OCI-LY7 (cell line): ENCODE measurements at regions not wholly inside any gene's neighbourhood (a gene's known extent, or its start where the extent isn't known, plus 50 kb on each side); places are given as distances from the start of the nearest gene placed in this dataset.

ENCODE experiments used
- BruUV-seq: library from RNA; stranded (reverse); fragments of 400-500 nt; replicated peaks from 2 replicates; lab custom pipeline; 2021; lab: Mats Ljungman, UMichigan
- CTCF ChIA-PET: fragments of 300-600 bp; sonication (Branson Sonifier 250); formaldehyde crosslinking; loops from one replicate; lab custom pipeline; 2022; ENCODE audit warnings: antibody characterized with exemption; ENCODE audit not compliant: unreplicated experiment; lab: Charles Lee
- POLR2A ChIA-PET: fragments of 300-600 bp; sonication (Branson Sonifier 250); formaldehyde crosslinking; loops from one replicate; lab custom pipeline; 2022; ENCODE audit warnings: antibody characterized with exemption; lab: Charles Lee
- DNase-seq: peaks from one replicate; pipeline ENCODE4 v3.0.0-alpha.2; 2015; ENCODE audit warnings: low spot score
- H2AFZ ChIP-seq: fragments of 200-600 bp; sonication (generic), shearing (Covaris generic); 2 replicates; pipeline ENCODE4 v1.6.1; 2014; ENCODE audit warnings: mild to moderate bottlenecking, antibody characterized with exemption, low read length, moderate library complexity
- H3K27ac ChIP-seq: fragments of 200-600 bp; sonication (generic); 2 replicates; pipeline ENCODE4 v1.5.1; 2014; ENCODE audit warnings: mixed run types, low read depth, mild to moderate bottlenecking, moderate library complexity, low read length, inconsistent platforms; ENCODE audit not compliant: poor library complexity, severe bottlenecking
- H3K36me3 ChIP-seq: fragments of 200-600 bp; sonication (generic); 2 replicates; pipeline ENCODE4 v1.6.1; 2014; ENCODE audit warnings: mild to moderate bottlenecking, antibody characterized with exemption, low read length, moderate library complexity, mixed read lengths; ENCODE audit not compliant: insufficient read depth
- H3K4me1 ChIP-seq: fragments of 200-600 bp; sonication (generic); 2 replicates; pipeline ENCODE4 v1.5.1; 2014; ENCODE audit warnings: mild to moderate bottlenecking, low read length; ENCODE audit not compliant: insufficient read depth, poor library complexity, severe bottlenecking
- H3K4me2 ChIP-seq: fragments of 200-600 bp; sonication (generic); 2 replicates; pipeline ENCODE4 v1.6.1; 2014; ENCODE audit warnings: mild to moderate bottlenecking, low read length
- H3K4me3 ChIP-seq: fragments of 200-600 bp; sonication (generic); 2 replicates; pipeline ENCODE4 v1.5.1; 2014; ENCODE audit warnings: mild to moderate bottlenecking, low read depth, low read length; ENCODE audit not compliant: poor library complexity, severe bottlenecking
- H3K79me2 ChIP-seq: fragments of 200-600 bp; sonication (generic); 2 replicates; pipeline ENCODE4 v1.6.1; 2016; ENCODE audit warnings: low read depth, mild to moderate bottlenecking, low read length, moderate library complexity, mixed read lengths; ENCODE audit not compliant: insufficient read depth
- H3K9me2 ChIP-seq: fragments of 200-600 bp; sonication (generic); 2 replicates; pipeline ENCODE4 v1.6.1; 2016; ENCODE audit warnings: mild to moderate bottlenecking, low read length, mixed read lengths; ENCODE audit not compliant: insufficient read depth
- H3K9me3 ChIP-seq: fragments of 200-600 bp; sonication (generic); 2 replicates; pipeline ENCODE4 v1.6.1; 2014; ENCODE audit warnings: mild to moderate bottlenecking, mixed run types, low read length, mixed read lengths
- H4K20me1 ChIP-seq: fragments of 200-600 bp; sonication (generic); 2 replicates; pipeline ENCODE4 v1.6.1; 2014; ENCODE audit warnings: mild to moderate bottlenecking, antibody characterized with exemption, low read length, moderate library complexity, mixed read lengths; ENCODE audit not compliant: insufficient read depth
- EZH2phosphoT487 ChIP-seq: fragments of 200-600 bp; sonication (generic); IDR thresholded peaks from 2 replicates; pipeline ENCODE4 v1.6.1; 2018; ENCODE audit warnings: low read depth, borderline replicate concordance, mild to moderate bottlenecking, mixed run types, antibody characterized with exemption, low read length, moderate library complexity, mixed read lengths
- intact Hi-C: fragments of 100-400 bp; cut with micrococcal nuclease; formaldehyde crosslinking; loops from one replicate; pipeline ENCODE4 v1.10.0; 2022; ENCODE audit not compliant: unreplicated experiment
- TF ChIP-seq, protein P1 (sequence below): fragments of 200-600 bp; sonication (generic); conservative IDR thresholded peaks from 2 replicates; pipeline ENCODE4 v1.5.1; 2014; ENCODE audit warnings: mild to moderate bottlenecking, antibody characterized with exemption, low read length, moderate library complexity, mixed read lengths

DNA sequence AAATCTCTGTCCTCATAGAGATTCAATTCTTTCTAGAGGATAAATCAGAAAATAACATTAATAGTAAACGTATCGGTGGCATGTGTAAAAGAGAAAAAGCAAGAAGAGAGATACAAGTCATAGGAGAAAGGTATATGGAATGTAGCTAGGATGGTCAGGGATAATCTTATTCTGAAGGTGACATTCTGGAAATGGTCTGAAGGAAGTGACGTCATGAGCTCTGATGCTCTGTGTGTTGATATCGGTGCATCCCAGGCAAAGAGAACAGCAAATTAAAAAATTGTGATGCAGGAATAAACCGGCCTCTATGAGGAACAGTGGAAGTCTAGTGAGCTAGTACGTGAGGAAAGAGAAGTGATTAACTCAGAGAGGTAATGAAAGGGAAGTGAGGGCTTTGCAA, 1215.8 kb downstream of the CNTNAP5 start:
- Histone ChIP-seq H3K36me3 (no peaks in the 10 kb centered on the region), H2AFZ (no peak overlapping the region), H3K4me3 (no peak overlapping the region), H3K9me2 (no peaks in the 10 kb centered on the region), H3K79me2 (no peaks in the 10 kb centered on the region), H3K27ac (no peak overlapping the region), H3K4me2 (no peak overlapping the region), H4K20me1 (no peaks in the 10 kb centered on the region), H3K9me3 (no peaks in the 10 kb centered on the region), H3K4me1 (no peaks in the 10 kb centered on the region)
- no peak for DNase-seq
- CTCF ChIA-PET, result no interaction called here
- POLR2A ChIA-PET, result no interaction called here
- intact Hi-C loops, result no loop called here
- no TSS peak for BruUV-seq
- TF ChIP-seq, protein P1, sequence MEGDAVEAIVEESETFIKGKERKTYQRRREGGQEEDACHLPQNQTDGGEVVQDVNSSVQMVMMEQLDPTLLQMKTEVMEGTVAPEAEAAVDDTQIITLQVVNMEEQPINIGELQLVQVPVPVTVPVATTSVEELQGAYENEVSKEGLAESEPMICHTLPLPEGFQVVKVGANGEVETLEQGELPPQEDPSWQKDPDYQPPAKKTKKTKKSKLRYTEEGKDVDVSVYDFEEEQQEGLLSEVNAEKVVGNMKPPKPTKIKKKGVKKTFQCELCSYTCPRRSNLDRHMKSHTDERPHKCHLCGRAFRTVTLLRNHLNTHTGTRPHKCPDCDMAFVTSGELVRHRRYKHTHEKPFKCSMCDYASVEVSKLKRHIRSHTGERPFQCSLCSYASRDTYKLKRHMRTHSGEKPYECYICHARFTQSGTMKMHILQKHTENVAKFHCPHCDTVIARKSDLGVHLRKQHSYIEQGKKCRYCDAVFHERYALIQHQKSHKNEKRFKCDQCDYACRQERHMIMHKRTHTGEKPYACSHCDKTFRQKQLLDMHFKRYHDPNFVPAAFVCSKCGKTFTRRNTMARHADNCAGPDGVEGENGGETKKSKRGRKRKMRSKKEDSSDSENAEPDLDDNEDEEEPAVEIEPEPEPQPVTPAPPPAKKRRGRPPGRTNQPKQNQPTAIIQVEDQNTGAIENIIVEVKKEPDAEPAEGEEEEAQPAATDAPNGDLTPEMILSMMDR, result no peak
- no peak for TF ChIP-seq EZH2phosphoT487

GRCh38 chr2:125243074-125243473, 1218.0 kb downstream of the CNTNAP5 start:
- no peak for TF ChIP-seq EZH2phosphoT487
- TF ChIP-seq, protein P1, result no peak
- Histone ChIP-seq H3K36me3 (no peaks in the 10 kb centered on the region), H3K79me2 (no peaks in the 10 kb centered on the region), H3K4me3 (no peak overlapping the region), H3K9me3 (no peaks in the 10 kb centered on the region), H4K20me1 (no peaks in the 10 kb centered on the region), H3K9me2 (no peaks in the 10 kb centered on the region), H3K4me2 (no peak overlapping the region), H3K4me1 (no peaks in the 10 kb centered on the region), H3K27ac (no peak overlapping the region), H2AFZ (no peak overlapping the region)
- ChIA-PET CTCF (no interaction called here), POLR2A (no interaction called here)
- no TSS peak for BruUV-seq
- intact Hi-C loops, result no loop called here
- no peak for DNase-seq

GRCh38 chr2:125254010-125254409, 1228.9 kb downstream of the CNTNAP5 start:
- Histone ChIP-seq H4K20me1 (no peaks in the 10 kb centered on the region), H3K9me3 (no peaks in the 10 kb centered on the region), H3K36me3 (no peaks in the 10 kb centered on the region), H3K9me2 (no peaks in the 10 kb centered on the region), H2AFZ (no peak overlapping the region), H3K4me2 (no peak overlapping the region), H3K4me3 (no peak overlapping the region), H3K27ac (no peak overlapping the region), H3K79me2 (no peaks in the 10 kb centered on the region), H3K4me1 (no peaks in the 10 kb centered on the region)
- ChIA-PET POLR2A (interaction anchor here (0.6 to 1.2 kb wide), 2 partner anchors 20 to 71 kb away, joined by 3 read pairs; no protein-coding TSS in a partner anchor), CTCF (no interaction called here)
- BruUV-seq, result no TSS peak
- no peak for TF ChIP-seq EZH2phosphoT487
- intact Hi-C loops, result no loop called here
- no peak for DNase-seq
